SK-N-SH (cell line): ENCODE measurements at regions not wholly inside any gene's neighbourhood (a gene's known extent, or its start where the extent isn't known, plus 50 kb on each side); places are given as distances from the start of the nearest gene placed in this dataset.

ENCODE experiments used
- CTCF ChIA-PET: fragments of 300-600, 350-600 bp; formaldehyde crosslinking; extraction: SDS; loops from one replicate; lab custom pipeline; 2021; lab: Yijun Ruan, JAX
- POLR2A ChIA-PET: fragments of 350-600 bp; sonication (Branson Sonifier 250); formaldehyde crosslinking; extraction: SDS; loops from one replicate; lab custom pipeline; 2020; ENCODE audit warnings: antibody characterized with exemption, inconsistent platforms; lab: Yijun Ruan, JAX
- DNase-seq: peaks from one replicate; pipeline ENCODE4 v3.0.0; 2012
- H2AFZ ChIP-seq: fragments of 200-600 bp; sonication (generic); 2 replicates; pipeline ENCODE4 v1.8.1; 2016; ENCODE audit warnings: antibody characterized with exemption, mild to moderate bottlenecking, low read depth
- H3F3A ChIP-seq: fragments of 200-600 bp; sonication (generic); replicated peaks from 2 replicates; pipeline ENCODE3; 2016; ENCODE audit warnings: antibody characterized with exemption, mild to moderate bottlenecking; ENCODE audit not compliant: insufficient read depth
- H3K27ac ChIP-seq, 2 experiments: fragments of 200-500 bp in 1 of 2; fragments of 200-600 bp in 1 of 2; sonication (Bioruptor generic) in 1 of 2; sonication (generic), shearing (Covaris generic) in 1 of 2; 2 replicates each; pipeline versions ENCODE4 v1.5.1 to v1.6.1; 2014 to 2016; ENCODE audit warnings: low read depth in 2 of 2, inconsistent platforms in 1 of 2, low read length in 1 of 2, mild to moderate bottlenecking in 1 of 2, mixed read lengths in 1 of 2
- H3K27me3 ChIP-seq: fragments of 200-600 bp; sonication (generic), shearing (Covaris generic); 2 replicates; pipeline ENCODE4 v1.6.1; 2016; ENCODE audit warnings: mixed run types; ENCODE audit not compliant: insufficient read depth
- H3K36me3 ChIP-seq, 2 experiments: fragments of 200-500 bp in 1 of 2; fragments of 200-600 bp in 1 of 2; sonication (Bioruptor generic) in 1 of 2; sonication (generic) in 1 of 2; replicated peaks in 1 of 2; 2 replicates each; pipeline versions ENCODE3 to v1.5.1; 2014 to 2016; ENCODE audit warnings: low read length in 1 of 2, mild to moderate bottlenecking in 1 of 2; ENCODE audit not compliant: insufficient read depth in 2 of 2, control insufficient read depth in 1 of 2
- H3K4me1 ChIP-seq, 2 experiments: fragments of 200-500 bp in 1 of 2; fragments of 200-600 bp in 1 of 2; sonication (Bioruptor generic) in 1 of 2; sonication (generic), shearing (Covaris generic) in 1 of 2; 2 replicates each; pipeline versions ENCODE4 v1.5.1 to v1.6.1; 2014 to 2016; ENCODE audit warnings: low read depth in 1 of 2, low read length in 1 of 2, mixed run types in 1 of 2; ENCODE audit not compliant: insufficient read depth in 2 of 2, control insufficient read depth in 1 of 2
- H3K4me2 ChIP-seq: fragments of 200-600 bp; sonication (generic), shearing (Covaris generic); 2 replicates; pipeline ENCODE4 v1.6.1; 2017; ENCODE audit warnings: mixed run types
- H3K4me3 ChIP-seq, 2 experiments: fragments of 200-500 bp in 1 of 2; fragments of 200-600 bp in 1 of 2; sonication (Bioruptor generic) in 1 of 2; sonication (generic), shearing (Covaris generic) in 1 of 2; 2 replicates each; pipeline versions ENCODE4 v1.5.1 to v1.8.1; 2014 to 2016; ENCODE audit warnings: low read depth in 2 of 2, inconsistent platforms in 1 of 2, low read length in 1 of 2, mild to moderate bottlenecking in 1 of 2, mixed read lengths in 1 of 2, moderate library complexity in 1 of 2
- H3K79me2 ChIP-seq: fragments of 200-600 bp; sonication (generic); 2 replicates; pipeline ENCODE4 v1.8.1; 2017; ENCODE audit warnings: mild to moderate bottlenecking; ENCODE audit not compliant: insufficient read depth
- H3K9ac ChIP-seq: fragments of 200-600 bp; sonication (generic); 2 replicates; pipeline ENCODE4 v1.6.1; 2017; ENCODE audit warnings: mixed run types
- H3K9me2 ChIP-seq: fragments of 200-600 bp; sonication (generic); 2 replicates; pipeline ENCODE4 v1.6.1; 2017; ENCODE audit warnings: mixed run types
- H3K9me3 ChIP-seq: fragments of 200-600 bp; sonication (generic); 2 replicates; pipeline ENCODE4 v1.6.1; 2017; ENCODE audit warnings: mixed run types, mild to moderate bottlenecking, moderate library complexity
- H4K20me1 ChIP-seq: fragments of 200-600 bp; sonication (generic); 2 replicates; pipeline ENCODE4 v1.6.1; 2017; ENCODE audit warnings: mild to moderate bottlenecking, mixed run types; ENCODE audit not compliant: insufficient read depth
- EZH2phosphoT487 ChIP-seq: fragments of 200-600 bp; sonication (generic); IDR thresholded peaks from 2 replicates; pipeline ENCODE4 v1.6.1; 2017; ENCODE audit warnings: low read depth, mixed run types, mild to moderate bottlenecking, antibody characterized with exemption, moderate library complexity, borderline replicate concordance
- FOXJ3 ChIP-seq: sonication (generic); formaldehyde crosslinking; IDR thresholded peaks from 2 replicates; pipeline ENCODE4 v1.5.1; 2020; ENCODE audit warnings: mild to moderate bottlenecking, missing genetic modification reagents
- GATA2 ChIP-seq: sonication (generic); formaldehyde crosslinking; IDR thresholded peaks from 2 replicates; pipeline ENCODE4 v1.5.0; 2020; ENCODE audit warnings: mild to moderate bottlenecking, missing genetic modification reagents
- NFIC ChIP-seq: IDR thresholded peaks from 2 replicates; pipeline ENCODE4 v1.4.0; 2012; ENCODE audit warnings: borderline replicate concordance
- RAD21 ChIP-seq: IDR thresholded peaks from 2 replicates; pipeline ENCODE4 v1.6.1; 2012; ENCODE audit warnings: mild to moderate bottlenecking, low read length
- RFX5 ChIP-seq: IDR thresholded peaks from 2 replicates; pipeline ENCODE4 v1.6.1; 2012; ENCODE audit warnings: mild to moderate bottlenecking, improper control_type of control experiment, low read length
- RXRA ChIP-seq: IDR thresholded peaks from 2 replicates; pipeline ENCODE4 v1.4.0; 2012; ENCODE audit warnings: low read depth, mild to moderate bottlenecking, borderline replicate concordance
- SIN3A ChIP-seq: IDR thresholded peaks from 2 replicates; pipeline ENCODE4 v1.6.1; 2012; ENCODE audit warnings: low read depth, mild to moderate bottlenecking, low read length, moderate library complexity, borderline replicate concordance
- SMC3 ChIP-seq: IDR thresholded peaks from 2 replicates; pipeline ENCODE4 v1.6.1; 2012; ENCODE audit warnings: low read depth, low read length, improper control_type of control experiment
- TAF1 ChIP-seq: IDR thresholded peaks from 2 replicates; pipeline ENCODE4 v1.6.1; 2012; ENCODE audit warnings: low read depth, mild to moderate bottlenecking, low read length, moderate library complexity, borderline replicate concordance
- TCF12 ChIP-seq: IDR thresholded peaks from 2 replicates; pipeline ENCODE4 v1.4.0; 2012
- TEAD4 ChIP-seq: IDR thresholded peaks from 2 replicates; pipeline ENCODE4 v1.4.0; 2012; ENCODE audit warnings: mild to moderate bottlenecking, borderline replicate concordance; ENCODE audit not compliant: insufficient read depth
- WGBS: methylation state at CpG from one replicate; pipeline ENCODE4 v1.1.6; 2017; ENCODE audit warnings: low lambda C conversion rate; 5-methylcytosine and 5-hydroxymethylcytosine counted together
- TF ChIP-seq, protein P1 (sequence below): IDR thresholded peaks from 2 replicates; pipeline ENCODE4 v1.4.0; 2012; ENCODE audit warnings: low read depth
- TF ChIP-seq, protein P2 (sequence below): IDR thresholded peaks from 2 replicates; pipeline ENCODE4 v1.4.0; 2012; ENCODE audit warnings: low read depth, borderline replicate concordance
- TF ChIP-seq, protein P3 (sequence below): IDR thresholded peaks from 2 replicates; pipeline ENCODE4; 2012
- TF ChIP-seq, protein P4 (sequence below): fragments of 150-350 bp; IDR thresholded peaks from 2 replicates; pipeline ENCODE4 v1.6.1; 2016; ENCODE audit warnings: mild to moderate bottlenecking, low read depth, low read length

DNA sequence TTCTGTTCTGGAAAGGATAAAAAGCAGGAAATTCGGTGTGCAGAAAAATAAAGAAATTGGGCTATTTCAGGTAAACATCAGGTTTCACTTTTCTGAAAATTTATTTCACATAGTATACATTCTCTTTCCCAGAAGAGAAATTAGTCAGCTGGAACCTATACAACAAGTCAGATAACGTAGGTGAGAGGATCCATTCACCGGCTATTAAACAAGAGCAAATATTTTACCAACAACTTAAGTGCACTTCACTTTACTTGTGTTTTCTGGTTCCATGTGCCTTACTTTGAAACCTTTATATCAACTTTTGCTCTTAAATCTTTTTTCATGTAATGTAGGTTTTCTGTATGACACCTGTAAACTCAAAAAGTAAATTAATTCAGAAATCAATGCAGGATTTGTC lies 839.7 kb downstream of the CDH11 start:
- no peaks in the 10 kb centered on the region for H3F3A ChIP-seq
- H3K9ac ChIP-seq, result no peak overlapping the region
- no peak overlapping the region for H3K4me3 ChIP-seq
- H3K4me2 ChIP-seq, result no peak overlapping the region
- WGBS, result 77% methylated on average over 3 of the region's 3 CpGs
- H3K36me3 ChIP-seq, result no peaks in the 10 kb centered on the region
- H3K9me3 ChIP-seq, result peaks cover 14% of the 10 kb centered on the region
- H2AFZ ChIP-seq, result no peak overlapping the region
- H3K79me2 ChIP-seq, result no peaks in the 10 kb centered on the region
- no peak overlapping the region for H3K27ac ChIP-seq
- ChIA-PET POLR2A (no interaction called here), CTCF (interaction anchor here (0.7 kb wide), 1 partner anchor 47 kb away, joined by 3 read pairs; no protein-coding TSS in a partner anchor)
- no peaks in the 10 kb centered on the region for H3K9me2 ChIP-seq
- H3K27me3 ChIP-seq, result no peaks in the 10 kb centered on the region
- no peaks in the 10 kb centered on the region for H4K20me1 ChIP-seq
- TF ChIP-seq GATA2 (CRISPR knock-in tag) (no peak), SMC3 (no peak), RAD21 (no peak), FOXJ3 (CRISPR knock-in tag) (no peak), EZH2phosphoT487 (no peak), TEAD4 (no peak), TAF1 (no peak)
- TF ChIP-seq, protein P1, sequence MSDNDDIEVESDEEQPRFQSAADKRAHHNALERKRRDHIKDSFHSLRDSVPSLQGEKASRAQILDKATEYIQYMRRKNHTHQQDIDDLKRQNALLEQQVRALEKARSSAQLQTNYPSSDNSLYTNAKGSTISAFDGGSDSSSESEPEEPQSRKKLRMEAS, result no peak
- TF ChIP-seq, protein P2, sequence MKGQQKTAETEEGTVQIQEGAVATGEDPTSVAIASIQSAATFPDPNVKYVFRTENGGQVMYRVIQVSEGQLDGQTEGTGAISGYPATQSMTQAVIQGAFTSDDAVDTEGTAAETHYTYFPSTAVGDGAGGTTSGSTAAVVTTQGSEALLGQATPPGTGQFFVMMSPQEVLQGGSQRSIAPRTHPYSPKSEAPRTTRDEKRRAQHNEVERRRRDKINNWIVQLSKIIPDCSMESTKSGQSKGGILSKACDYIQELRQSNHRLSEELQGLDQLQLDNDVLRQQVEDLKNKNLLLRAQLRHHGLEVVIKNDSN, result no peak
- TF ChIP-seq, protein P3, sequence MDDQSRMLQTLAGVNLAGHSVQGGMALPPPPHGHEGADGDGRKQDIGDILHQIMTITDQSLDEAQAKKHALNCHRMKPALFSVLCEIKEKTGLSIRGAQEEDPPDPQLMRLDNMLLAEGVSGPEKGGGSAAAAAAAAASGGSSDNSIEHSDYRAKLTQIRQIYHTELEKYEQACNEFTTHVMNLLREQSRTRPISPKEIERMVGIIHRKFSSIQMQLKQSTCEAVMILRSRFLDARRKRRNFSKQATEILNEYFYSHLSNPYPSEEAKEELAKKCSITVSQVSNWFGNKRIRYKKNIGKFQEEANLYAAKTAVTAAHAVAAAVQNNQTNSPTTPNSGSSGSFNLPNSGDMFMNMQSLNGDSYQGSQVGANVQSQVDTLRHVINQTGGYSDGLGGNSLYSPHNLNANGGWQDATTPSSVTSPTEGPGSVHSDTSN, result no peak
- no peak for DNase-seq
- H3K4me1 ChIP-seq, result no peaks in the 10 kb centered on the region

DNA sequence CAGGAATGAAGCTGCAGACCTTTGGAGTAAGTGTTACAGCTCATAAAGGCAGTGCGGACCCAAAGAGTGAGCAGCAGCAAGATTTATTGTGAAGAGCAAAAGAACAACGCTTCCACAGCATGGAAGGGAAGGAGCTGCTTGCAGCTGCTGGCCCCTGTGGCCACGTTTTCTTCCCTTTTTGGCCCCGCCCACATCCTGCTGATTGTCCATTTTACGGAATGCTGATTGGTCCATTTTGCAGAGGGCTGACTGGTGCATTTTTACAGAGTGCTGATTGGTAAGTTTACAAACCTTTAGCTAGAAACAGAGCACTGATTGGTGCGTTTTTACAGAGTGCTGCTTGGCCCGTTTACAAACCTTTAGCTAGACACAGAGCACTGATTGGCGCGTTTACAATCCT lies 841.5 kb downstream of the CDH11 start:
- no peak for DNase-seq
- Histone ChIP-seq H3K4me3 (no peak overlapping the region), H3K9me3 (peaks cover 14% of the 10 kb centered on the region), H3K4me1 (no peaks in the 10 kb centered on the region), H3K4me2 (no peak overlapping the region), H3K9me2 (no peaks in the 10 kb centered on the region), H3F3A (no peaks in the 10 kb centered on the region), H3K27ac (no peak overlapping the region), H3K79me2 (no peaks in the 10 kb centered on the region), H2AFZ (no peak overlapping the region), H3K36me3 (no peaks in the 10 kb centered on the region), H3K27me3 (no peaks in the 10 kb centered on the region), H4K20me1 (no peaks in the 10 kb centered on the region), H3K9ac (no peak overlapping the region)
- CTCF ChIA-PET, result no interaction called here
- WGBS, result 81% methylated on average over 9 of the region's 9 CpGs
- TF ChIP-seq SMC3 (no peak), NFIC (no peak), SIN3A (no peak), RFX5 (no peak), TCF12 (no peak), RXRA (no peak), GATA2 (CRISPR knock-in tag) (no peak)
- TF ChIP-seq, protein P4, sequence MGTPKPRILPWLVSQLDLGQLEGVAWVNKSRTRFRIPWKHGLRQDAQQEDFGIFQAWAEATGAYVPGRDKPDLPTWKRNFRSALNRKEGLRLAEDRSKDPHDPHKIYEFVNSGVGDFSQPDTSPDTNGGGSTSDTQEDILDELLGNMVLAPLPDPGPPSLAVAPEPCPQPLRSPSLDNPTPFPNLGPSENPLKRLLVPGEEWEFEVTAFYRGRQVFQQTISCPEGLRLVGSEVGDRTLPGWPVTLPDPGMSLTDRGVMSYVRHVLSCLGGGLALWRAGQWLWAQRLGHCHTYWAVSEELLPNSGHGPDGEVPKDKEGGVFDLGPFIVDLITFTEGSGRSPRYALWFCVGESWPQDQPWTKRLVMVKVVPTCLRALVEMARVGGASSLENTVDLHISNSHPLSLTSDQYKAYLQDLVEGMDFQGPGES, result no peak
- POLR2A ChIA-PET, result no interaction called here
